ENCODE measurements at regions not wholly inside any gene's neighbourhood (a gene's known extent, or its start where the extent isn't known, plus 50 kb on each side); places are given as distances from the start of the nearest gene placed in this dataset.

DNA sequence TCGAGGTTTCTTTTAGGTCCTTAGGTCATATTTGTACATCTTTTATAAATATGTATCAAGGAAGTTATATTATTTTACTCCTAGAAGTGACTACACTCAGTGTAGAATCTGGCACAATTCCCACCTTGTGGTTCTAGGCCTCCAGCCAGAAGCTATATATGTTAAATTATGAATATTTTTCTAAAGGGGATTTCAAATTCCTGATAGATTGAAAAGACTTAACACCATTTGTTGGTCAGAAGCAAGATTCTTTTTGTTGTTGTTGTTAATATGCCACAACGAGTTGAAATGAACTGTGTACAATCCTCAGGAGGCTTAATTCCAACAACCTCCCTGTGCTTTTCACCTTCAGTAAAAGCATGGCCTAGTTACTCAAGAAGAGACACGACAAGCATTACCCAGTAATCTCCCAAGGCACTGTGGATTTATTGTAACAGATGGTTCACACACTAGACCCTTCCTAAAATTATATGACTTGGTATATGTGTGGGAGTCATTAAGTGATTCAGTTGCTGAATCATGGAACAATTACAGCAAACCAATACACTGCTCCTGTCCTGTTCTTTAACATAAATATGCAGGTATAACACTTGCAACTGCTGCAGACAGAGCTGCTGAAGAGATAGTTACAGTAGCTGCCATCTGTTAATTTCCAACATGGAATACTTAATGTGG, 964.4 kb upstream of the GOT2 start:
- H3K4me1 ChIP-seq (ENCODE audit: control insufficient read depth in 3 of 3, insufficient read depth in 3 of 3, low read length in 3 of 3) = no peaks in the 10 kb centered on the region
- H3K4me3 ChIP-seq (ENCODE audit: low read length in 3 of 3) = no peak overlapping the region
- no peak overlapping the region for H3K27ac ChIP-seq (ENCODE audit: low read depth, low read length)
- H3K9me3 ChIP-seq (ENCODE audit: control insufficient read depth in 3 of 3, low read length in 3 of 3) = no peaks in the 10 kb centered on the region
- no peaks in the 10 kb centered on the region for H3K27me3 ChIP-seq (ENCODE audit: control insufficient read depth in 3 of 3, insufficient read depth in 3 of 3, low read length in 3 of 3)
- no peaks in the 10 kb centered on the region for H3K36me3 ChIP-seq (ENCODE audit: control insufficient read depth in 3 of 3, insufficient read depth in 3 of 3, low read length in 3 of 3)
- H3K9ac ChIP-seq (ENCODE audit: low read depth in 1 of 3, low read length in 3 of 3) = no peak overlapping the region

DNA sequence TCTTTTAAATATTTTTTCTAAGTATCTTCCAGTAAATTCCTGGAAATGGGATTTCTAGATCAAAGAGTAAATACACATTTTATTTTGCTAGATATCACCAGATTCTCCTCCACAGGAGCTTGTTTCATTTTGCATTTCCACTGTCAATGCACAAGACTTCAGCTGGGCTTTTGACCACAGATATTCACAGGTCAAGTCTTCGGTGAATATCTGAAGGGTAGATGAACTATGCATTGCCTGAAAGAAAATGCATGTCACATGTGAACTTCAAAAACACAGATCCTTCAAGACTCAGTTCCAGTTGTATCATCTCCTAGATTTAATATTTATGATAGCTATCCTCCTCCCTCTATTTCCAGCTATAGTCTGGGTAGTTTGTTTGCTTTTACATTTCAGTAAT, 963.6 kb upstream of the GOT2 start:
- no peak overlapping the region for H3K27ac ChIP-seq (ENCODE audit: low read depth, low read length)
- no peak overlapping the region for H3K9ac ChIP-seq (ENCODE audit: low read depth in 1 of 3, low read length in 3 of 3)
- H3K36me3 ChIP-seq (ENCODE audit: control insufficient read depth in 3 of 3, insufficient read depth in 3 of 3, low read length in 3 of 3) = no peaks in the 10 kb centered on the region

GRCh38 chr16:59697236-59697635, 963.1 kb upstream of the GOT2 start:
- H3K4me3 ChIP-seq (ENCODE audit: low read length in 3 of 3) = no peak overlapping the region

More for the DNA sequence above, 963.6 kb upstream of the GOT2 start:
- Histone ChIP-seq H3K9me3 (ENCODE audit: control insufficient read depth in 3 of 3, low read length in 3 of 3) (no peaks in the 10 kb centered on the region), H3K4me1 (ENCODE audit: control insufficient read depth in 3 of 3, insufficient read depth in 3 of 3, low read length in 3 of 3) (no peaks in the 10 kb centered on the region), H3K4me3 (ENCODE audit: low read length in 3 of 3) (no peak overlapping the region), H3K27me3 (ENCODE audit: control insufficient read depth in 3 of 3, insufficient read depth in 3 of 3, low read length in 3 of 3) (no peaks in the 10 kb centered on the region)

GRCh38 chr16:59696495-59696894, 962.4 kb upstream of the GOT2 start:
- Histone ChIP-seq H3K27me3 (ENCODE audit: control insufficient read depth in 3 of 3, insufficient read depth in 3 of 3, low read length in 3 of 3) (no peaks in the 10 kb centered on the region), H3K4me3 (ENCODE audit: low read length in 3 of 3) (no peak overlapping the region)

More at GRCh38 chr16:59697236-59697635, 963.1 kb upstream of the GOT2 start:
- Histone ChIP-seq H3K27me3 (ENCODE audit: control insufficient read depth in 3 of 3, insufficient read depth in 3 of 3, low read length in 3 of 3) (no peaks in the 10 kb centered on the region), H3K27ac (ENCODE audit: low read depth, low read length) (no peak overlapping the region), H3K36me3 (ENCODE audit: control insufficient read depth in 3 of 3, insufficient read depth in 3 of 3, low read length in 3 of 3) (no peaks in the 10 kb centered on the region), H3K9me3 (ENCODE audit: control insufficient read depth in 3 of 3, low read length in 3 of 3) (no peaks in the 10 kb centered on the region), H3K9ac (ENCODE audit: low read depth in 1 of 3, low read length in 3 of 3) (no peak overlapping the region), H3K4me1 (ENCODE audit: control insufficient read depth in 3 of 3, insufficient read depth in 3 of 3, low read length in 3 of 3) (no peaks in the 10 kb centered on the region)

GRCh38 chr16:59690216-59690615, 956.1 kb upstream of the GOT2 start:
- H3K27me3 ChIP-seq (ENCODE audit: control insufficient read depth in 3 of 3, insufficient read depth in 3 of 3, low read length in 3 of 3) = no peaks in the 10 kb centered on the region
- H3K9me3 ChIP-seq (ENCODE audit: control insufficient read depth in 3 of 3, low read length in 3 of 3) = peaks cover 0 to 4% (median 0%) of the 10 kb centered on the region in 3 donors
- H3K27ac ChIP-seq (ENCODE audit: low read depth, low read length) = no peak overlapping the region
- H3K4me3 ChIP-seq (ENCODE audit: low read length in 3 of 3) = no peak overlapping the region
- H3K9ac ChIP-seq (ENCODE audit: low read depth in 1 of 3, low read length in 3 of 3) = no peak overlapping the region
- H3K4me1 ChIP-seq (ENCODE audit: control insufficient read depth in 3 of 3, insufficient read depth in 3 of 3, low read length in 3 of 3) = no peaks in the 10 kb centered on the region
- H3K36me3 ChIP-seq (ENCODE audit: control insufficient read depth in 3 of 3, insufficient read depth in 3 of 3, low read length in 3 of 3) = no peaks in the 10 kb centered on the region

More at GRCh38 chr16:59696495-59696894, 962.4 kb upstream of the GOT2 start:
- Histone ChIP-seq H3K9ac (ENCODE audit: low read depth in 1 of 3, low read length in 3 of 3) (no peak overlapping the region), H3K9me3 (ENCODE audit: control insufficient read depth in 3 of 3, low read length in 3 of 3) (peaks cover 0 to 4% (median 0%) of the 10 kb centered on the region in 3 donors), H3K27ac (ENCODE audit: low read depth, low read length) (no peak overlapping the region), H3K4me1 (ENCODE audit: control insufficient read depth in 3 of 3, insufficient read depth in 3 of 3, low read length in 3 of 3) (no peaks in the 10 kb centered on the region), H3K36me3 (ENCODE audit: control insufficient read depth in 3 of 3, insufficient read depth in 3 of 3, low read length in 3 of 3) (no peaks in the 10 kb centered on the region)

DNA sequence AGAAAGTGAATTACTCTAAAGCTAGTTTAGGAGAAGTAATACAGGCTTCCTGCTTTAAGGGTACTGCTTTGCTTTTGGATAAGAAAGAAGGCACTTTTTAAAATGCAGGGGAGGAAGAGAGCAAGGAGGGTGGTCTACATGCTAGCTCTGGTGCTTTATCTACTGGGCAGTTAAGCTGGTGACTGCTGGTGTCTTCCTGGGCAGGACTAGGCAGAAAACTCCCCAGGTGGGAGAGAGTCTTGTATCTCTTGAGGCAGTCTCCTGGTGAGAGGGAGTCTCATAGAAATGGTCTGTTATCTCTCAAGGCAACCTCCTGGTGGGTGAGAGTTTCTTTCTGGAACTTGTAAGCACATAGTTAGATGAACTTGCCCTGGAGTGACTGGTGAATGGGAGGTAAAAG, 953.9 kb upstream of the GOT2 start:
- H3K27me3 ChIP-seq (ENCODE audit: control insufficient read depth in 3 of 3, insufficient read depth in 3 of 3, low read length in 3 of 3) = no peaks in the 10 kb centered on the region
- peaks cover 0 to 4% (median 0%) of the 10 kb centered on the region in 3 donors for H3K9me3 ChIP-seq (ENCODE audit: control insufficient read depth in 3 of 3, low read length in 3 of 3)
- no peak overlapping the region for H3K9ac ChIP-seq (ENCODE audit: low read depth in 1 of 3, low read length in 3 of 3)
- no peaks in the 10 kb centered on the region for H3K4me1 ChIP-seq (ENCODE audit: control insufficient read depth in 3 of 3, insufficient read depth in 3 of 3, low read length in 3 of 3)
- H3K4me3 ChIP-seq (ENCODE audit: low read length in 3 of 3) = no peak overlapping the region
- no peaks in the 10 kb centered on the region for H3K36me3 ChIP-seq (ENCODE audit: control insufficient read depth in 3 of 3, insufficient read depth in 3 of 3, low read length in 3 of 3)
- H3K27ac ChIP-seq (ENCODE audit: low read depth, low read length) = no peak overlapping the region

GRCh38 chr16:59686405-59686804, 952.3 kb upstream of the GOT2 start:
- Histone ChIP-seq H3K4me1 (ENCODE audit: control insufficient read depth in 3 of 3, insufficient read depth in 3 of 3, low read length in 3 of 3) (no peaks in the 10 kb centered on the region), H3K27ac (ENCODE audit: low read depth, low read length) (no peak overlapping the region), H3K9me3 (ENCODE audit: control insufficient read depth in 3 of 3, low read length in 3 of 3) (no peaks in the 10 kb centered on the region), H3K27me3 (ENCODE audit: control insufficient read depth in 3 of 3, insufficient read depth in 3 of 3, low read length in 3 of 3) (no peaks in the 10 kb centered on the region), H3K36me3 (ENCODE audit: control insufficient read depth in 3 of 3, insufficient read depth in 3 of 3, low read length in 3 of 3) (no peaks in the 10 kb centered on the region), H3K4me3 (ENCODE audit: low read length in 3 of 3) (no peak overlapping the region), H3K9ac (ENCODE audit: low read depth in 1 of 3, low read length in 3 of 3) (no peak overlapping the region)

DNA sequence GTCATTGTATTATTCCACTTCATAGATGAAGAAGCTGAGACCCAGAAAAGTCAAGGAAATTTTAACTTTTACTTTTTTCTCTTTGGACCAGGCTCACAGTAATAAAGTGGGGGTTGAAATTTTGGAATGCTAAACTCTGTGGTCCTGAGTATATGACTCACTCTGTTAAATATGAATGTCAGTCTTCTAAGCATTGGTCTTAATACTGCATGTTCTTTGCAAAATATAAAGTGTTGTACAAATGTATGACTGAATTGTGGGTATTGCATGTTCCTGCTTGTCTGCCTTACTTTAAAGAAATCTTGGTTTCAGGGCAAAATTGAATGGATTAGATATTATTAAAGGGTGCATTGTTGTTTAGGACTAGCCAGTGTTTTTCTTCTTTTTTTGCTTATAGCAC, 950.8 kb upstream of the GOT2 start:
- no peaks in the 10 kb centered on the region for H3K36me3 ChIP-seq (ENCODE audit: control insufficient read depth in 3 of 3, insufficient read depth in 3 of 3, low read length in 3 of 3)
- H3K4me3 ChIP-seq (ENCODE audit: low read length in 3 of 3) = no peak overlapping the region
- H3K27me3 ChIP-seq (ENCODE audit: control insufficient read depth in 3 of 3, insufficient read depth in 3 of 3, low read length in 3 of 3) = no peaks in the 10 kb centered on the region
- no peak overlapping the region for H3K27ac ChIP-seq (ENCODE audit: low read depth, low read length)
- no peaks in the 10 kb centered on the region for H3K9me3 ChIP-seq (ENCODE audit: control insufficient read depth in 3 of 3, low read length in 3 of 3)
- no peaks in the 10 kb centered on the region for H3K4me1 ChIP-seq (ENCODE audit: control insufficient read depth in 3 of 3, insufficient read depth in 3 of 3, low read length in 3 of 3)
- H3K9ac ChIP-seq (ENCODE audit: low read depth in 1 of 3, low read length in 3 of 3) = no peak overlapping the region

DNA sequence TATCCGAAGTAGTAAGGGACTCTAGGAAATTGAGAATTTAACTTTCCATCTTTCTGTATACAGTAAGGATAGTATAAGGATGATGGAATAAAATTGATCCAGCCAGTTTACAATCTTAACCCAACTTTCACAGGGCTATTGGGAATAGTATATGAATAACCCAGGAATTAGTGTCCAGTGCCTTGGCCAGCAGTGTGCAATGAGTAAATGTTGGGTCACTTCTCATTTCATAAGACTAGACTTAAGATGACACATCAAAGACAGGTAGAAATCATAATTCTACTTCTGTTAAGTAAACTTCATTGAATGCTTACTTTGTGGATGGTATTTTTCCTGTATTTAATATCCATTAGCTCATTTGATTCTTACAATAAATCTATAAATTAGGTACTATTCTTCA, 949.6 kb upstream of the GOT2 start:
- H3K27ac ChIP-seq (ENCODE audit: low read depth, low read length) = no peak overlapping the region
- no peak overlapping the region for H3K9ac ChIP-seq (ENCODE audit: low read depth in 1 of 3, low read length in 3 of 3)
- H3K36me3 ChIP-seq (ENCODE audit: control insufficient read depth in 3 of 3, insufficient read depth in 3 of 3, low read length in 3 of 3) = no peaks in the 10 kb centered on the region

DNA sequence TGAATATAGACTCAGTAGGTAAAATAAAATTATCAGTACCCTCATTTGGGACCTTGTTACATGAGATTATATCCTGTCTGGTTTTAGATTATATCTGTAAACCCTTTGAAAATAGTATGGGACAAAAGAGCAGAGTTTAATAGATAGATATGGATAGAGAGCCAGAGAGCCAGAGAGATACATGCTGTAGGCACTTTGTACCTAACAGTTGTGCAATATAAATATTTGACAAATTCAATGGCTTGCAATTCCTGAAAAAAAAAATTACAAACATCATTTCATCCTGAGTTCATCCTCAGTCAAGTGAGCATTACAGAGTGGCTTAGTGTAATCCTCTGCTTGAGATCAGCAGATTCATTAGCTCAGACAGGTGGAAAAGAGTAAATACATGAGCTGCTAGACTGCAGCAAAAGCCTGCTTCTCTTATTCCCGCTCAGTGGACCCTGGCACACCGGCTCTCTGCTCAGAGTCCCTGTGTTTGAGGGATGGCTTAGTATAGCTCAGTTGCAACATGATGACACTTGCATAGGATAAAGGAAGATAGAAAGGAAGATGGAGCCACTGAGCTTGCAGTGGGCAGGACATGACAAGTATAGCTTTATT, 931.6 kb upstream of the GOT2 start:
- H3K27ac ChIP-seq (ENCODE audit: low read depth, low read length) = no peak overlapping the region
- H3K9me3 ChIP-seq (ENCODE audit: control insufficient read depth in 3 of 3, low read length in 3 of 3) = no peaks in the 10 kb centered on the region

More for the DNA sequence above, 949.6 kb upstream of the GOT2 start:
- Histone ChIP-seq H3K4me1 (ENCODE audit: control insufficient read depth in 3 of 3, insufficient read depth in 3 of 3, low read length in 3 of 3) (no peaks in the 10 kb centered on the region), H3K9me3 (ENCODE audit: control insufficient read depth in 3 of 3, low read length in 3 of 3) (no peaks in the 10 kb centered on the region), H3K27me3 (ENCODE audit: control insufficient read depth in 3 of 3, insufficient read depth in 3 of 3, low read length in 3 of 3) (no peaks in the 10 kb centered on the region), H3K4me3 (ENCODE audit: low read length in 3 of 3) (no peak overlapping the region)

More for the DNA sequence above, 931.6 kb upstream of the GOT2 start:
- Histone ChIP-seq H3K9ac (ENCODE audit: low read depth in 1 of 3, low read length in 3 of 3) (no peak overlapping the region), H3K4me1 (ENCODE audit: control insufficient read depth in 3 of 3, insufficient read depth in 3 of 3, low read length in 3 of 3) (no peaks in the 10 kb centered on the region), H3K27me3 (ENCODE audit: control insufficient read depth in 3 of 3, insufficient read depth in 3 of 3, low read length in 3 of 3) (no peaks in the 10 kb centered on the region), H3K36me3 (ENCODE audit: control insufficient read depth in 3 of 3, insufficient read depth in 3 of 3, low read length in 3 of 3) (no peaks in the 10 kb centered on the region), H3K4me3 (ENCODE audit: low read length in 3 of 3) (no peak overlapping the region)
